Activated T-cell treated with anti-CD3 and anti-CD28 coated beads, Interleukin-2, amount 50 U/mL, for 48 hours (primary cell): ENCODE measurements at regions not wholly inside any gene's neighbourhood (a gene's known extent, or its start where the extent isn't known, plus 50 kb on each side); places are given as distances from the start of the nearest gene placed in this dataset.
"Not testable (repeated sequence)": the region's sequence is repeated elsewhere in the genome, so short reads cannot be mapped to it uniquely, and the experiment has no call there.

Experiments
- DNase-seq, 2 experiments: peaks; one replicate each; pipeline ENCODE4 v3.0.0-alpha.2; 2020

DNA sequence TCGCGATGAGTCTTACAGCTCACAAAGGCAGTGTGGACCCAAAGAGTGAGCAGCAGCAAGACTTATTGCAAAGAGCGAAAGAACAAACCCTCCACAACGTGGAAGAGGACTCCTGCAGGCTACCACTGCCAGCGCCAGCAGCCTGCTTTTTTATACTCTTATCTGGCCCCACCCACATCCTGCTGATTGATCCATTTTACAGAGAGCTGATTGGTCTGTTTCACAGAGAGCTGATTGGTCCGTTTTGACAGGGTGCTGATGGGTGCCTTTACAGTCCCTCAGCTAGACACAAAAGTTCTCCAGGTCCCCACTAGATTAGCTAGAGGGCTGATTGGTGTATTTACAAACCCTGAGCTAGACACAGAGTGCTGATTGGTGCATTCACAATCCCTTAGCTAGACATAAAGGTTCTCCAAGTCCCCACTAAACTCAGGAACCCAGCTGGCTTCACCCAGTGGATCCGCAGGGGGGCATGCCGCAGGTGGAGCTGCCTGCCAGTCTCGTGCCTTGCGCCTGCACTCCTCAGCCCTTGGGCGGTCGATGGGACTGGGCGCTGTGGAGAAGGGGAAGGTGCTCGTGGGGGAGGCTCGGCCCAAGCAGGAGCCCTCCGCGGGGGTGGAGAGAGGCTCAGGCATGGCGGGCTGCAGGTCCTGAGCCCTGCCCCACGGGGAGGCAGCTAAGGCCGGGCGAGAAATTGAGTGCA lies 75.7 kb downstream of the QDPR start:
- not testable (repeated sequence) for DNase-seq

DNA sequence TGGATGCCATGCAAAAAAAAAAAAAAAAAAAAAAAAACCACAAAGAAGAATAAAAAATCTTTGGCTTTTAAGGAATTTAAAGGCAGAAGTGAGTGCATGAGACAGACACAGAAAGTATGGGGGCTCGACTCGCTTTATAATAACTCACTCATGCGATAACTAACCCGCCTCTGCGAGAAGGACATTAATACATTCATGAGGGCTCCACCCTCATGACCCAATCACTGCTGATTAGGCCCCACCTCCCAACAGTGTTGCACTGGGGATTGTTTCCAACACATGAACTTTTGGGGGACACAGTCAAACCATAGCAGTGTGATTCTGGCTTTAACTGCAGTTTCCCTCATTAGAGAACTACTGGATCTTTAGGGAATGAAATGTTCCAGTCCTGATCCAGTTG lies 78.1 kb downstream of the QDPR start:
- DNase-seq = no peak

DNA sequence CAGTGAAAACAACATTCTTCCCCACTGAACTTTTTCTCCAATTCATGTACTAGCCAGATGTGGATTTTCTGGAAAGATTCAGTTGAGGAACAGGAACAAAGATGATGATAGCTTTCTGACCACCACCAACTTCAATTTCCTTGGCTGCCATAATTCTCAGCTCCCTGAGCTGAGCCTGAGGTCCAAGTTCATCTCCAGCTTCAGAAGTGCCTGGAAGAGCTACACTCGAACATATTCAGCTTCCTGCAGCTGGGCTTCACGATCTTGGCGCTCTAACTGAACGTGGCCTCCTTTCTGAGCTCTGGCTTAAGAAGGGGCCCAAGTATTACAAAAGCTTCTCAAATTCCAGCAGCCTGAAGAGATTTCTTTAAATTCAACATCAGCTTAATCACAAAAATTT lies 83.9 kb downstream of the QDPR start:
- DNase-seq = no peak

DNA sequence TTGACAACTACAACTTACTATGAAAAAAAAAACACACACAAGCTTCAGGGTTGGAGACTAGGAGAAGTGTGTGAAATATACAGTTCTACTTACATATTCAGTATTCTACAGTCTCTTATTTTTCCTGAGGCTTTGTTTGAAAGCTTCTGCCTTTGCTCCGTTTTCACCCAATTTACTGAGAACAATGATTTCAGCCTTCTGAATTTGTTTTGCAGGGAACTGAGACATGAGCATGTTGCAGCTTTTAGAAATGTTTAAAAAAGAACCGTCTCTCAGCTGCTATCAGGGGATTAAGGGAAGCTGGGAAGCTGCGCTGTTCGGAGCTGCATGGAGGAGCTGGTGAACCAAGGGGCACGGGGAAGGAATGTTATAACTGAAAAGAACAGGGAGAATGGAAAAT lies 85.7 kb downstream of the QDPR start:
- no peak for DNase-seq

DNA sequence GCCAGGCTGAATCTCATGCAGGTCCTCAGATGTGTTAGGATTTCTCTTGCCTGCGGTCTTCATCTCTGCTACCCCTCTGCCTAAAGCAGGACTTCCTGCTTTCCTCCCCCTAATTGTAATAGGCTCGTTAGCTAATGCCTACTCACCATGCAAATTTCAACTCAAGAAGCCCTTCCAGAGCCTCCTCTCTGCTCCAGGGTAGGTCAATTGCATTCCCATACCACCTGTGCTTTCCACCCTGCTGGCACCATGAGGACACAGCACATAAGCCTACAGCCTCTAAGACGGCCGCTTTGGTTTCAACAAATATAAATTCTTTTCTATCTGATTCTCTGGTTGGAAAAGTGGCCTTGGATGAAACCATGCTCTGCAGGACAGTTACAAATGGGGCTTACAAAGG lies 93.9 kb downstream of the QDPR start:
- DNase-seq = no peak

DNA sequence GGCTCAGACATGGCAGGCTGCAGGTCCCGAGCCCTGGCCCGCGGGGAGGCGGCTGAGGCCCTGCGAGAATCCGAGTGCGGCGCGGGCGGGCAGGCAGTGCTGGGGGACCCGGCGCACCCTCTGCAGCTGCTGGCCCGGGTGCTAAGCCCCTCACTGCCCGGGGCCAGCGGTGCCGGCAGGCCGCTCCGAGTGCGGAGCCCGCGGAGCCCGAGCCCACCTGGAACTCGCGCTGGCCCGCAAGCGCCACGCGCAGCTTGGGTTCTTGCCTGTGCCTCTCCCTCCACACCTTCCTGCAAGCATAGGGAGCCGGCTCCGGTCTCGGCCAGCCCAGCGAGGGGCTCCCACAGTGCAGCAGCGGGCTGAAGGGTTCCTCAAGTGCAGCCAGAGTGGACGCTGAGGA lies 97.5 kb downstream of the QDPR start:
- DNase-seq = no peak

DNA sequence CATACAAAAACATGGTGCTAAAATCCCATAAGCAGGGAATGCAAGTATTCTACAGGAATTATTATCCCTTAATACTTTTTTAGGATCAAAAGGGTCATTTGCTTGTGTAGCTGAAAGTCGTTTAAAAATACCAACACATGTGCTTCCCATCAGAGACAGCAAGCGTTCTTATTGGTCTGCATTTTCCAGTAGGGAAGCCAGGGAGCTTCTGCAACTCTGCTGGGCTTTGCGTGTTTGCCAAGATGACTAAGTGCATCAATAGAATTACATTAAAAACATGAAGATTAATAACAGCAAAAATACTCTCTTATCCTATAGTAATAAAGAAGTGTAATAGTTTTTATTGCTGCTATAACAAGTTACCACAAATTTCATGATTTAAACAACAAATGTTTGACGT lies 111.2 kb downstream of the QDPR start:
- no peak for DNase-seq

DNA sequence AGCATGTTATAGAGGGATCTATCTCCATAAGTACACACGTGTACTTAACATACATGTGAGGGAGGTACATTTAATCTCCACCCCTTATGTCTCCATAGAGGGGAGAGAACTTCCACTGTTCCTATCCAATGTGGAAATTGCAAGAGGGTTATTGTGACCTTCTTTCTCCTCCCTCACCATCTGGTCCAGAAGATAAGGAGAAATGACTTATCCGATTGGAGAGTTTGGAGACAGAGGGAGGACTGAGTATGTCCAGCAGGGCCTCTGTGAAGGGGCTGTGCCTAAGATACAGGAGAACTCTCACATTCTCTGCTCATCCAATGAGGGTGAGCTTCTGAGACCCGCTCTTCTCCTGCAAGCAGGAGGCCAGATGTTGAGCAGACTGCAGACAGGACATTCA lies 113.1 kb downstream of the QDPR start:
- no peak for DNase-seq

DNA sequence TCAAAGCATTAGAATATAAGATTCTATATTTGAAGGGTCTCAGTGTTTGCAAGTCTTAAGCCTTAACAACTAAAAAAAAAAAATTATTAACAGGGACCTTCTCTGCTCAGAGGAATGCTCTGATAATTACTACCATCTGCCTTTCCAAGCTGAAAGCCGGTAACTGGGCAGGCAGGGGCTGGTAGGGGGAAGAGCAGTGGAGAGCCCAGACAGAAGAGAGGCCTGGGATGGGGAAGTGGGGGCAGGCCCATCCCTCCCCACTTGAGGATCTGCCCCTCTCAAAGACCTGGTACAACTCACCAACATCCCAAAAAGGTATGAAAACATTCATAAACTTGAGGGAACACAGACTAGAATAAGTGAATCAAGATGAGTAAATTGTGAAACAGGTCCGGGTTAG lies 113.9 kb downstream of the QDPR start:
- no peak for DNase-seq

DNA sequence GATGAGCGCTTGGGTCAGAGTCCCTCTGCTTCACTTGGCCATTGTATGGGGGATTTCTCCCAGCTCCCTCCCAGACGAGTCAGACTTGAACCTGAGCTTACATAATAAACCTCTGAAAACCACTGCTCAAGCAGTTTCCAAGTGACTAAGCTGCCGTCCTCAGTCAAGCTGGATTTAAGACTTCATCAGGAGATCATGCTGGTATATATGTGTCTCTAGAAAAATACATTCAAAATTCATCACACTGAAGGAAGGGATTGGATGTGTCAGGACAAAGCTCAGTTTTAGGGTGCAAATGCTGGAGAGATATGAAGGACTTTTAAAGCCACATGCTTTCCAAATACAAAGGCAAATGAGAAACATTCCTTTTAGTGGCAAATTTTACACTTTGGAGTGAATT lies 114.3 kb downstream of the QDPR start:
- no peak for DNase-seq

DNA sequence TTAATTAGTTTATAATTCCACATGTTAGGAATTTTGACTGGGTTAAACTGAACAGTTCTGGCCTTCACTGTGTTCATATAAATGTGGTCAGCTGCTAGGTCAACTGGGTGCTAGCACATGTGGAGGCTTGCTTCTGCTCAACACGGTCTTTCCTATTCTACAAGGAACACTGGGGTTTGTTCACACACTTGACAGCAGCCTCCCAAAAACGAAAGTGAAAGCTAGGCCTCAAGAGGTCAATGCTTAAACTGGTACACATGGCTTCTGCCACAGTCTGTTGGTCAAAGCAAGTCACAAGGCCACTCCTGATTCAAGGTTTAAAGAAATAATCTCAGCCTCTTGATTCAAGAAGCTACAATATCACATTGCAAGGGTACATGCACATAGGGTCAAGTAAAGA lies 126.5 kb downstream of the QDPR start:
- DNase-seq = no peak

DNA sequence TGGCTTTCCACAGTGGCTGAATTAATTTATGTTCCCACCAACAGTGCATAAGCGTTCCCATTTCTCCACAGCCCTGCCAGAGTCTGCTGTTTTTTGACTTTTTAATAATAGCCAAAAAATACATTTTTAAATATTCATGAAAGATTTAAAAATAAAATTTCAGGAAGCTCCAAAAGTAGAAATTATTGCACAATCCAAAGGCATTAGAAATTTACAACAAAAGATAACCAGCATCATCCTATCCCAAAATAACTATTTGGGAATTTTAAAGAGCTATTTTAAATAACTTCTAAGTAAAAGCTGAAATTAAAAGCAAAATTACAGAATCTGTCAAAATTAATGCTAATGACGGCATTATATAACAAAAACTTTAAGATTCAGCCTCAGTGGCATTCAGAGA lies 131.5 kb downstream of the QDPR start:
- no peak for DNase-seq

DNA sequence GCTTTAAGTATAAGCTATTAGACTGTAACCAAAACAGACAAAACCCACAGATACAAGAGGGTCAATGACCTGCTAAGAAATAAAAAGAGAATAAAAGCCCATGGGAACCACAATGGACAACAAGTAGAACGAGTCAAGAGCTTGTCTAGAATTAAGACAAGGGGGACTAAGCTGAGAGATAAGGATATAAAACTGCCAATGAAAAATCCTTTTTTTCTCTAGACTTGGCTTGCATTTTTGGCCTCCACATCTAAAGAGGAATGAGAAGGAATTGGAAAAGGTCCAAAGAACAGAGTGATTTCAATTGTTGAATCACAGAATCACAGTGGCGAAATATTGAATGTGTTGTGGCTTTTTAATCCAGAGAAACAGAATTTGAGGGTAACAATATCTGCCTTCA lies 135.7 kb downstream of the QDPR start:
- no peak for DNase-seq

DNA sequence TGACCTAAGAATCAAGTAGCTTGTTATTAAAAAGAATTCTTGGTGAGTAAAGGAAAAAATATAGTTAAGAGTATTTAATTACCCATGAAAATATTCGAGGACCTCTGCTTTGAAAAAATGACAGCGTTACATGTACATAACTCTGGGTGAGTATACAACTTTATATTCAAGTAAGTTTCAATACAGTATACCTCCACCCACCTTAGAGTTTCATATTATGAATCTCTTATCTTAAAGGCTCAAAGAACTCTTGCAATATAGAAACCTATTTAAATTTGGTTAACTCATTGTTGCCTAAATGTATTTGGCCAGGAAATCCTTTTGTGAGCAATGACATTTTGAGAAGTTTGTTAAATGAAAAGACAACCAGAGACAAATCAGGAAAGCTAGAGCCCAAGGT lies 138.2 kb downstream of the QDPR start:
- DNase-seq = no peak

DNA sequence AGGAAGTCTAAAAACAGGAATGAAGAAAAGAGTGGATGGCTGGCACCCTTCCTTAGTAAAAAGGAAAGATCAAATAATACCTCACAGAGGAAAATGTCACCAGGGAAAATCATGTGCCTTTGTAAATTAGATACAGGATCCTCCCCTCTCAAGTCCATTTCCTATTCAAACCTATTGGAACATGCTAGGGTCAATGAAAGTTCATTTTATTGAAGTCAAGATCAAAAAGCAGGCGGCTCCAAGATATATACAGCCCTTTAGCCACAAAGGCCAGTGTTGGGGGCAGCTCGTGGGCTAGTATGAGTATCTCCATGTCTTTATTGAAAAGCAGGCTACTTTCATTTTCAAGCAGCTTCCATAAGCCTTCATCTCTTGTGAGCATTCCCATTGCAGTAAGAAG lies 141.1 kb downstream of the QDPR start:
- no peak for DNase-seq

DNA sequence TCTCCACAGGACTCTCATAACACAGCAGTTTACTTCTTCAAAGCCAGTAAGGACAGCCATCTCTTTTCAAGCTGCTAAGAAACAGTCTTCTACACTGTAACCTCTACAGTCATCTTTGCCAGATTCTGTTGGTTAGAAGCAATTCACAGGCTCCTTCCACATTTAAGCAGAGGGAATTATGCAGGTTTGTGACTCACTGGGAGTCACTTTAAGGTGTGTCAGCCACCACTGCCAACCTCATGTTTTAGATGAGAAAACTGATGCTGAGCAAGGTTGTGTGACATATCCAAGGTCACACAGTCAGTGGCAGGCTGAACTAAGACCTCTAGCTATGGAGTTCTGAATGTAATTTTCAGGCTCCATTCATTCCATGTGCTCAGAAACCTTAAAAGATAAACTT lies 143.5 kb downstream of the QDPR start:
- no peak for DNase-seq

DNA sequence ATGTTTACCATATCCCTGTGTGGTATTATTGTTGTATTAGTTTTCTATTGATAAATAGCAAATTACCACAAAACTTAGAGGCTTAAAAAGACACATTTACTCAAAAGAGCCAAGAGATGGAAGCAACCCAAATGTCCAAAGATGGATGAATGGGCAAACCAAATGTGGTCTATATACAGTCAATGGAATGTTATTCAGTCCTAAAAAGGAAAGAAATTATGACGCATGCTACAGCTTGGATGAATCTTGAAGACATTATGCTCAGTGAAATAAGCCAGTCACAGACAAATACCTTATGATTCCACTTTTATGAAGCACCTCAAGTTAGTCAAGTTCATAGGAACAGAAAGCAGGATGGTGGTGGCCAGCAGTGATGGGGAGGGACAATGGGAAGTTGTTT lies 144.7 kb downstream of the QDPR start:
- no peak for DNase-seq

DNA sequence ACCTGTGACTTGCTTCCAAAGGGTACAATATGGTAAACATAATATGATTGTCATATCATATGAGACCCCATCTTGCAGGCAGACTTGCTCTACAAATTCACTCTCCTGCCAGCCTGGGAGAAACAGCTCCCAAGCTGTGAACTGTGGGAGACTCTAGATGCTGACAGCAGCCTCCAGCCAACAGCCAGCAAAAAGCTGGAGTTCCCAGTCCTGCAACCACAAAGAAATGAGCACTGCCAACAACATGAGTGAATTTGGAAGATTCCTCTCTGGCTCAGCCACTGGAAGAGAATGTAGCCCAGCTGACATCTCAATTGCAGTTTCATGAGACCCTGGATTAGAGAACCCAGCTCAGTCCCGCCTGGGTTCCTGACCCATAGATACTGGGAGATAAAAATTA lies 145.4 kb downstream of the QDPR start:
- DNase-seq = no peak

DNA sequence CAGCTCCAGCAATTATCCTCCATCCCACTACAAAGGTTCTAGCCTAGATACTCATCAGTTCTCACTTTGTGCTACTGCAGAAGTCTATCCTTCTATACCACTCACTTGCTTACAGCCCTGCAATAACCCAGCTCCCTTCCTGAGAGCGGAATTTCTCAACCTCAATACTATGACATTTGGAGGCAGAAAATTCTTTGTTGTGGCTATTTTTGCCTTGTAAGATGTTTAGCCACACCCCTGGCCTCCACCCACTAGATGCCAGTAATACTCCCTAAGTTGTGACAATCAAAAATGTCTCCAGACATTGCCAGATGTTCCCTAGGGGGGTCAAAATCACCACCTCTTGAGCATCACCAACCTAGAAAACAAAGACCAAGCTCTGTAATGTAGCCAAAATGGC lies 149.5 kb downstream of the QDPR start:
- no peak for DNase-seq

DNA sequence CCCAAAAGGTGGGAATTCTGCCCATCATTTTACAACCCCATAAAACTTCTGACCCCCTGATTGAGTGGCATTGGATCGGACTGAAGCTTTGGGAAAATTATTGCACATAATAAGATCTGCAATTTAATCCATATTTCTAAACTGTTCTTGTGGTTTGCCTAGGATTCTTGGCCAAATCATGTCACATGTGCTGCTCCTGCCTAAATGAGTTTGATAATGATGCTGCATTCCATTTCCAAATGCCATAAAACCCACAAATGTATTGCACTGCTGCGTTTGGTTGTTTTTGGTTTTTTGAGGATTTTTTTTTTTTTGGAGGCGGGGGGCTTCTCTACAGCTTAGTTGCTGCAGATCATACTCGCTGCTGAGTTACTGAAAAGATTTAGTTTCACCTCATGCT lies 153.6 kb downstream of the QDPR start:
- DNase-seq = no peak

DNA sequence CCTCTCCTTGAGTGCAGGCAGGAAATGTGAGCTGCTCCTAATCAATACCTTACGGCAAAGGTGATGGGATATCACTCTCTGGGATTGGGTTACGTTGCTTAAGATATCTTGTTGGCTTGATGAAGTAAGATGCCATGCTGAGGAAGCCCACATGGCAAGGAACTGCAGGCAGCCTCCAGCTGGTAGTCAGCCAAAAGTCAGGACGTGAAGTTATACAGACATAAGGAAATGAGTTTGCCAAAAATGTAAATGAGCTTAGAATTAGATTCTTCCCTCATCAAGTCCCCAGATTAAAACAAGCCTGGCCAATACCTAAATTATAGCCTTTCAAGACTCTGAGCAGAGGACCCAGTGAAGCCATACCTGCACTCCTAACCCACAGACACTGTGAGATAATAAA lies 155.0 kb downstream of the QDPR start:
- no peak for DNase-seq

DNA sequence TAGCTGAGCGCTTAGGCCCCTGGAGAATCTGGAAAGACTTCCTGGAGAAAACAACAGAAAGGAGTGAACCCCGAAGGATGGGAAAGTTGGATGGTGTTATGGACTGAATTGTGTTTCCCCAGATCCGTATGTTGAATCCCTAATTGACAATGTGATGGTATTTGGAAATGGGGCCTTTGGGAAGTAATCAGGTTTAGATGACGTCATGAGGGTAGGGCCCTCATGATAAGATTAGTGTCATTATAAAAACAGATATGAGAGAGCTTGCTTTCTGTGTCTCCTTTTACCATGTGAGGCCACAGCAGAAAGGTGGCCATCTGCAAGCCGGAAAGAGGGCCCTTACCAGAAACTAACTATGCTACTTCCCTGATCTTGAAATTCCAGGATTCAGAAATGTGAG lies 159.5 kb downstream of the QDPR start:
- DNase-seq = no peak

DNA sequence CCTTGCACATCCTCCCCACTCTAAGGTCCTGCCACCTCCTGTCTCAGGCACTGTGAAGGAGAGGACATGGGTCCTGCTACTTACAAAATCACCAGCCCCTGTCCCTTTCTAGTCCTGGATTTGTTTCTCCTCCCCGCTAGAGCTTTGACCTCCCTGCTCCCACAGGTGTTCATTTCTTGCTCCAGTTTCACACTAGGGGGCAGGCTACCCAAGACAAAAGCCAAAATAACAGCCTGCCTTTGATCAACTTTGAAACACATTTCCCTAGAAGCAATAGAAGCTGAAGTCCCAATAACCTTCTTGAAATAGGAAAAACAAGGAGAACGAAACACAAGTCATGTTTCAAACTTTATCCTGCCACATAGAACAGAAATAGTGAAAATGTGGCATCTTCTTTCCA lies 164.4 kb downstream of the QDPR start:
- DNase-seq = peak; percentile 32 to 37

DNA sequence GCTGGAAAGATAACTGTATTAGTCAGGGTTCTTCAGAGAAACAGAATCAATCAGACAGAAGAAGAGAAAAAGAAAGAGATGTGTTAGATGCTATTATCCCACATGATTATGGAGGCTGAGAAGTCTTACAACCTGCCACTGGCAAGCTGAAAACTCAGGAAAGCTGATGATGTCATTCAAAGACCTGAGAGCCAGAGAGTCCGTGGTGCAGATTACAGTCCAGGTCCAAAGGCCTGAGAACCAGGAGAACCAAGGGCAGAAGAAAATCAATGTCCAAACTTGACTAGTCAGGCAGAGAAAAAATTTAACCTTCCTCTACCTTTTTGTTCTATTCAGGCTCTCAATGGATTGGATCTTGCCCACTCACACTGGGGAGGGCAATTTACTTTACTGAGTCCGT lies 172.5 kb downstream of the QDPR start:
- DNase-seq = no peak

DNA sequence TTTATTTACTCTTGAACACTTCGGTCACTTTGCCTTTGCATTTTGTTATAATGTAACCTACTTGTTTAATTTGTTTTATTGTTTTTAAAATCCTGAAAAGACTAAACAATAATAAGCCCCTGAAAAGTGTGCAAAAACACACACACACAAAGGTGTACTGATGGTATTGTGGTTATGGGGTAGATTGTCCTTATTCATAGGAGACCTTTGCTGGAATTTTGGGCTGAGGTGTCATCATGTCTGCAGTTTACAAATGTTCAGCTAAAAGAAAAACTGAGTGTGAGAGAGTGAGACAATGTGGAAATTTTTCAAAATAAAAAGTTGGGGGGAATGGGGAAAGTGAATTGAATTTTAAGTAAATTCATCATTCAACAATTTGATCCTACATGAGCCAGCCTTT lies 174.9 kb downstream of the QDPR start:
- no peak for DNase-seq

DNA sequence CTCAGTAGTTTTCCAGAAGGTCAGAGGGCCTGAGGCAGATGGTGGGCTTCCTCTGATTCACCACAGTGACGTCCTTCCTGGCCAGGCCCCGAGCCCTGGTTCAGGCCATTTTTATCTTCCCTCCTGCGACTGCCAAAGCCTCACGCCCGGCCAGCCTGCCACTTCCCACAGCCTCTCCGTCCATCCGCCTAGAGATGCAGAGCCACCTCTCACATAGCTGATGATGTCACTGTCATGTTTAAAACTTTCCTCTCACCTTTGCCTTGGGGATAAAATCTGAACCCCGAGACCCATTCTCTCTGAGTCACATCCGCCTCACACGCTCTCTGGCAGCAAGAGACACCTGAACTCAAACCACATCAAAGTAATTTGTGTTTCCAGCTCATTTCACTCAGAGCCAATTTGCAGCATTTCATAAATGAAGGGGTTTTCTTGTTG lies 175.3 kb downstream of the QDPR start:
- peak; percentile 71 to 79 for DNase-seq
